SK-N-SH (cell line): ENCODE measurements at regions not wholly inside any gene's neighbourhood (a gene's known extent, or its start where the extent isn't known, plus 50 kb on each side); places are given as distances from the start of the nearest gene placed in this dataset.
A peak's percentile ranks its signal among the peaks of the same experiment; 100 is the strongest.

Experiments used
- CTCF ChIA-PET: fragments of 300-600, 350-600 bp; formaldehyde crosslinking; extraction: SDS; loops from one replicate; lab custom pipeline; 2021; lab: Yijun Ruan, JAX
- POLR2A ChIA-PET: fragments of 350-600 bp; sonication (Branson Sonifier 250); formaldehyde crosslinking; extraction: SDS; loops from one replicate; lab custom pipeline; 2020; ENCODE audit warnings: antibody characterized with exemption, inconsistent platforms; lab: Yijun Ruan, JAX
- DNase-seq: peaks from one replicate; pipeline ENCODE4 v3.0.0; 2012
- H2AFZ ChIP-seq: fragments of 200-600 bp; sonication (generic); 2 replicates; pipeline ENCODE4 v1.8.1; 2016; ENCODE audit warnings: antibody characterized with exemption, mild to moderate bottlenecking, low read depth
- H3F3A ChIP-seq: fragments of 200-600 bp; sonication (generic); replicated peaks from 2 replicates; pipeline ENCODE3; 2016; ENCODE audit warnings: antibody characterized with exemption, mild to moderate bottlenecking; ENCODE audit not compliant: insufficient read depth
- H3K27ac ChIP-seq, 2 experiments: fragments of 200-500 bp in 1 of 2; fragments of 200-600 bp in 1 of 2; sonication (Bioruptor generic) in 1 of 2; sonication (generic), shearing (Covaris generic) in 1 of 2; 2 replicates each; pipeline versions ENCODE4 v1.5.1 to v1.6.1; 2014 to 2016; ENCODE audit warnings: low read depth in 2 of 2, inconsistent platforms in 1 of 2, low read length in 1 of 2, mild to moderate bottlenecking in 1 of 2, mixed read lengths in 1 of 2
- H3K27me3 ChIP-seq: fragments of 200-600 bp; sonication (generic), shearing (Covaris generic); 2 replicates; pipeline ENCODE4 v1.6.1; 2016; ENCODE audit warnings: mixed run types; ENCODE audit not compliant: insufficient read depth
- H3K36me3 ChIP-seq, 2 experiments: fragments of 200-500 bp in 1 of 2; fragments of 200-600 bp in 1 of 2; sonication (Bioruptor generic) in 1 of 2; sonication (generic) in 1 of 2; replicated peaks in 1 of 2; 2 replicates each; pipeline versions ENCODE3 to v1.5.1; 2014 to 2016; ENCODE audit warnings: low read length in 1 of 2, mild to moderate bottlenecking in 1 of 2; ENCODE audit not compliant: insufficient read depth in 2 of 2, control insufficient read depth in 1 of 2
- H3K4me1 ChIP-seq, 2 experiments: fragments of 200-500 bp in 1 of 2; fragments of 200-600 bp in 1 of 2; sonication (Bioruptor generic) in 1 of 2; sonication (generic), shearing (Covaris generic) in 1 of 2; 2 replicates each; pipeline versions ENCODE4 v1.5.1 to v1.6.1; 2014 to 2016; ENCODE audit warnings: low read depth in 1 of 2, low read length in 1 of 2, mixed run types in 1 of 2; ENCODE audit not compliant: insufficient read depth in 2 of 2, control insufficient read depth in 1 of 2
- H3K4me2 ChIP-seq: fragments of 200-600 bp; sonication (generic), shearing (Covaris generic); 2 replicates; pipeline ENCODE4 v1.6.1; 2017; ENCODE audit warnings: mixed run types
- H3K4me3 ChIP-seq, 2 experiments: fragments of 200-500 bp in 1 of 2; fragments of 200-600 bp in 1 of 2; sonication (Bioruptor generic) in 1 of 2; sonication (generic), shearing (Covaris generic) in 1 of 2; 2 replicates each; pipeline versions ENCODE4 v1.5.1 to v1.8.1; 2014 to 2016; ENCODE audit warnings: low read depth in 2 of 2, inconsistent platforms in 1 of 2, low read length in 1 of 2, mild to moderate bottlenecking in 1 of 2, mixed read lengths in 1 of 2, moderate library complexity in 1 of 2
- H3K79me2 ChIP-seq: fragments of 200-600 bp; sonication (generic); 2 replicates; pipeline ENCODE4 v1.8.1; 2017; ENCODE audit warnings: mild to moderate bottlenecking; ENCODE audit not compliant: insufficient read depth
- H3K9ac ChIP-seq: fragments of 200-600 bp; sonication (generic); 2 replicates; pipeline ENCODE4 v1.6.1; 2017; ENCODE audit warnings: mixed run types
- H3K9me2 ChIP-seq: fragments of 200-600 bp; sonication (generic); 2 replicates; pipeline ENCODE4 v1.6.1; 2017; ENCODE audit warnings: mixed run types
- H3K9me3 ChIP-seq: fragments of 200-600 bp; sonication (generic); 2 replicates; pipeline ENCODE4 v1.6.1; 2017; ENCODE audit warnings: mixed run types, mild to moderate bottlenecking, moderate library complexity
- H4K20me1 ChIP-seq: fragments of 200-600 bp; sonication (generic); 2 replicates; pipeline ENCODE4 v1.6.1; 2017; ENCODE audit warnings: mild to moderate bottlenecking, mixed run types; ENCODE audit not compliant: insufficient read depth
- CTCF ChIP-seq: fragments of 200-600 bp; sonication (generic); IDR thresholded peaks from 2 replicates; pipeline ENCODE4 v1.6.1; 2017; ENCODE audit warnings: antibody characterized with exemption, mild to moderate bottlenecking, moderate library complexity
- ELF1 ChIP-seq: IDR thresholded peaks from 2 replicates; pipeline ENCODE4 v1.4.0; 2012
- EP300 ChIP-seq, 2 experiments: IDR thresholded peaks; 2 replicates each; pipeline versions ENCODE4 v1.4.0 to v1.6.1; 2012; ENCODE audit warnings: borderline replicate concordance in 1 of 2, low read depth in 1 of 2, low read length in 1 of 2
- EZH2phosphoT487 ChIP-seq: fragments of 200-600 bp; sonication (generic); IDR thresholded peaks from 2 replicates; pipeline ENCODE4 v1.6.1; 2017; ENCODE audit warnings: low read depth, mixed run types, mild to moderate bottlenecking, antibody characterized with exemption, moderate library complexity, borderline replicate concordance
- GATA2 ChIP-seq: sonication (generic); formaldehyde crosslinking; IDR thresholded peaks from 2 replicates; pipeline ENCODE4 v1.5.0; 2020; ENCODE audit warnings: mild to moderate bottlenecking, missing genetic modification reagents
- JUND ChIP-seq: IDR thresholded peaks from 2 replicates; pipeline ENCODE4 v1.4.0; 2012
- NRF1 ChIP-seq: IDR thresholded peaks from 2 replicates; pipeline ENCODE4 v1.6.1; 2012; ENCODE audit warnings: low read depth, mild to moderate bottlenecking, low read length
- POLR2AphosphoS5 ChIP-seq: IDR thresholded peaks from 2 replicates; pipeline ENCODE4 v1.6.1; 2012; ENCODE audit warnings: low read depth, low read length
- RXRA ChIP-seq: IDR thresholded peaks from 2 replicates; pipeline ENCODE4 v1.4.0; 2012; ENCODE audit warnings: low read depth, mild to moderate bottlenecking, borderline replicate concordance
- SMC3 ChIP-seq: IDR thresholded peaks from 2 replicates; pipeline ENCODE4 v1.6.1; 2012; ENCODE audit warnings: low read depth, low read length, improper control_type of control experiment
- USF1 ChIP-seq: IDR thresholded peaks from 2 replicates; pipeline ENCODE4 v1.4.0; 2012; ENCODE audit warnings: low read depth, borderline replicate concordance
- WGBS: methylation state at CpG from one replicate; pipeline ENCODE4 v1.1.6; 2017; ENCODE audit warnings: low lambda C conversion rate; 5-methylcytosine and 5-hydroxymethylcytosine counted together
- TF ChIP-seq, protein P1 (sequence below): fragments of 150-350 bp; IDR thresholded peaks from 2 replicates; pipeline ENCODE4 v1.6.1; 2017; ENCODE audit warnings: antibody characterized with exemption, low read length, low read depth, borderline replicate concordance

DNA sequence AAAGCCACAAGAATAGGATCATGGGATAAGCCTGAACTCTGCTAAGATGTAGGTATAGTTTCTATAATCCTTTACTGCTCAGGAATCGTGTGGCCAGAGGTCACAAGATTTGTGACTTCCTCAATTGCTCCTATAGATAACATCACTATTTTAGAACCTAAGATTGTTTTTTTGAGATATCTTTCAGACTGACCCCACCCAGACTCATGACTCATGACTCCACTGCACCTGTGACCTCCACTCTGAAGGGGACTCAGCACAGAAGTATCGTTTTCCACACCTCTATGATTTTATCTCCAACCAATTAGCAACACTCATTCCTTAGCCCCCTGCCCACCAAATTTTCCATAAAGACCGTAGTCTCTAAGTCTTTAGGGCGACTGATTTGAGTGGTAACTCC, 124.5 kb upstream of the KCNK1 start:
- WGBS = 41% methylated on average over 4 of the region's 4 CpGs

GRCh38 chr1:233490488-233490887, 123.4 kb upstream of the KCNK1 start:
- 13% methylated on average over 2 of the region's 2 CpGs for whole genome bisulfite sequencing
- CTCF ChIA-PET = interaction anchor here (0.9 kb wide), 1 partner anchor 300 kb away, joined by 3 read pairs; no protein-coding TSS in a partner anchor

More for the DNA sequence above, 124.5 kb upstream of the KCNK1 start:
- no peaks in the 10 kb centered on the region for H3K9me2 ChIP-seq
- no peaks in the 10 kb centered on the region for H3K79me2 ChIP-seq
- H3K4me2 ChIP-seq = no peak overlapping the region
- H3K4me3 ChIP-seq = no peak overlapping the region
- no peak for DNase-seq
- TF ChIP-seq NRF1 = no peak
- TF ChIP-seq, protein P1, sequence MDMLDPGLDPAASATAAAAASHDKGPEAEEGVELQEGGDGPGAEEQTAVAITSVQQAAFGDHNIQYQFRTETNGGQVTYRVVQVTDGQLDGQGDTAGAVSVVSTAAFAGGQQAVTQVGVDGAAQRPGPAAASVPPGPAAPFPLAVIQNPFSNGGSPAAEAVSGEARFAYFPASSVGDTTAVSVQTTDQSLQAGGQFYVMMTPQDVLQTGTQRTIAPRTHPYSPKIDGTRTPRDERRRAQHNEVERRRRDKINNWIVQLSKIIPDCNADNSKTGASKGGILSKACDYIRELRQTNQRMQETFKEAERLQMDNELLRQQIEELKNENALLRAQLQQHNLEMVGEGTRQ = no peak
- TF ChIP-seq RXRA = no peak
- TF ChIP-seq ELF1 = no peak
- no peak for TF ChIP-seq CTCF
- no peak for TF ChIP-seq JUND
- no peak for TF ChIP-seq EP300 (IDR thresholded peaks at IDR 0.05; ENCODE audit: borderline replicate concordance in 1 of 2, low read depth in 1 of 2, low read length in 1 of 2)
- TF ChIP-seq POLR2AphosphoS5 = no peak
- TF ChIP-seq SMC3 = no peak
- no peak for TF ChIP-seq USF1
- TF ChIP-seq EZH2phosphoT487 = no peak
- peaks cover 0 to 4% of the 10 kb centered on the region in 2 experiments; a peak in 1 of 4 replicates for H3K4me1 ChIP-seq
- H4K20me1 ChIP-seq = no peaks in the 10 kb centered on the region
- no peak overlapping the region for H3K27ac ChIP-seq
- H3K27me3 ChIP-seq = no peaks in the 10 kb centered on the region
- H3K9me3 ChIP-seq = no peaks in the 10 kb centered on the region
- no peak overlapping the region for H3K9ac ChIP-seq
- no peaks in the 10 kb centered on the region for H3K36me3 ChIP-seq
- H3F3A ChIP-seq = no peaks in the 10 kb centered on the region
- H2AFZ ChIP-seq = no peak overlapping the region
- POLR2A ChIA-PET = no interaction called here
- CTCF ChIA-PET = no interaction called here

More at GRCh38 chr1:233490488-233490887, 123.4 kb upstream of the KCNK1 start:
- Histone ChIP-seq H3K27me3 (no peaks in the 10 kb centered on the region), H2AFZ (no peak overlapping the region)
- TF ChIP-seq POLR2AphosphoS5 (no peak), GATA2 (CRISPR knock-in tag) (0 out of 2 replicates have a peak, but pooled peaks have one; percentile 14)
- TF ChIP-seq, all 33 proteins: peak for 1
- Histone ChIP-seq H4K20me1 (no peaks in the 10 kb centered on the region), H3K27ac (no peak overlapping the region), H3K4me3 (no peak overlapping the region), H3K79me2 (no peaks in the 10 kb centered on the region), H3K9me2 (no peaks in the 10 kb centered on the region), H3K4me1 (peaks cover 0 to 4% of the 10 kb centered on the region in 2 experiments; a peak in 1 of 4 replicates), H3K9ac (no peak overlapping the region), H3K9me3 (no peaks in the 10 kb centered on the region), H3K4me2 (no peak overlapping the region), H3F3A (no peaks in the 10 kb centered on the region), H3K36me3 (no peaks in the 10 kb centered on the region)
- no peak for DNase-seq
- POLR2A ChIA-PET = no interaction called here
